HUES64 (cell line): ENCODE measurements at regions not wholly inside any gene's neighbourhood (a gene's known extent, or its start where the extent isn't known, plus 50 kb on each side); places are given as distances from the start of the nearest gene placed in this dataset.
"Not testable (repeated sequence)": the region's sequence is repeated elsewhere in the genome, so short reads cannot be mapped to it uniquely, and the experiment has no call there.

Experiments used
- H3K27ac ChIP-seq: 2 replicates; pipeline ENCODE4 v1.7.0; 2013; ENCODE audit warnings: low read depth, low read length, inconsistent platforms
- H3K27me3 ChIP-seq: 2 replicates; pipeline ENCODE4 v1.6.1; 2013; ENCODE audit warnings: mild to moderate bottlenecking, low read length; ENCODE audit not compliant: insufficient read depth
- H3K36me3 ChIP-seq: 2 replicates; pipeline ENCODE4 v1.6.1; 2013; ENCODE audit warnings: mild to moderate bottlenecking, low read length; ENCODE audit not compliant: insufficient read depth
- H3K4me1 ChIP-seq: 2 replicates; pipeline ENCODE4 v1.6.1; 2013; ENCODE audit warnings: mild to moderate bottlenecking, low read length, moderate library complexity; ENCODE audit not compliant: insufficient read depth
- H3K4me3 ChIP-seq: 2 replicates; pipeline ENCODE4 v1.5.1; 2013; ENCODE audit warnings: mild to moderate bottlenecking, low read length, moderate library complexity
- H3K9ac ChIP-seq: 2 replicates; pipeline ENCODE4 v1.6.1; 2013; ENCODE audit warnings: mild to moderate bottlenecking, low read depth, low read length
- H3K9me3 ChIP-seq: 2 replicates; pipeline ENCODE4 v1.6.1; 2013; ENCODE audit warnings: low read depth, low read length; ENCODE audit not compliant: insufficient read depth
- WGBS: fragments of 150-250, 120-280 bp; methylation state at CpG from one replicate; pipeline ENCODE4 v1.1.7; 2013; ENCODE audit warnings: missing lambda C conversion rate; 5-methylcytosine and 5-hydroxymethylcytosine counted together

GRCh38 chr5:155556222-155556621 is 542.7 kb downstream of the KIF4B start:
- H3K4me1 ChIP-seq: no peaks in the 10 kb centered on the region
- H3K9ac ChIP-seq: no peak overlapping the region
- no peaks in the 10 kb centered on the region for H3K36me3 ChIP-seq
- no peaks in the 10 kb centered on the region for H3K27me3 ChIP-seq
- H3K4me3 ChIP-seq: no peak overlapping the region
- 100% methylated on average over 1 of the region's 1 CpG for WGBS
- no peaks in the 10 kb centered on the region for H3K9me3 ChIP-seq
- no peak overlapping the region for H3K27ac ChIP-seq

GRCh38 chr5:155556700-155557099 is 543.1 kb downstream of the KIF4B start:
- no peaks in the 10 kb centered on the region for H3K9me3 ChIP-seq
- H3K27ac ChIP-seq: no peak overlapping the region
- no peak overlapping the region for H3K4me3 ChIP-seq
- no peaks in the 10 kb centered on the region for H3K4me1 ChIP-seq
- no peaks in the 10 kb centered on the region for H3K36me3 ChIP-seq
- no peak overlapping the region for H3K9ac ChIP-seq
- no peaks in the 10 kb centered on the region for H3K27me3 ChIP-seq

GRCh38 chr5:155562158-155562557 is 548.6 kb downstream of the KIF4B start:
- no peaks in the 10 kb centered on the region for H3K36me3 ChIP-seq
- no peaks in the 10 kb centered on the region for H3K27me3 ChIP-seq
- 92% methylated on average over 3 of the region's 3 CpGs for WGBS
- no peak overlapping the region for H3K27ac ChIP-seq
- no peaks in the 10 kb centered on the region for H3K4me1 ChIP-seq
- no peak overlapping the region for H3K4me3 ChIP-seq
- no peak overlapping the region for H3K9ac ChIP-seq
- no peaks in the 10 kb centered on the region for H3K9me3 ChIP-seq

GRCh38 chr5:155564541-155564940 is 551.0 kb downstream of the KIF4B start:
- no peaks in the 10 kb centered on the region for H3K4me1 ChIP-seq
- H3K36me3 ChIP-seq: no peaks in the 10 kb centered on the region
- H3K27me3 ChIP-seq: no peaks in the 10 kb centered on the region
- peaks cover 7% of the 10 kb centered on the region for H3K9me3 ChIP-seq
- 85% methylated on average over 12 of the region's 12 CpGs for WGBS
- no peak overlapping the region for H3K4me3 ChIP-seq
- no peak overlapping the region for H3K27ac ChIP-seq
- H3K9ac ChIP-seq: no peak overlapping the region

GRCh38 chr5:155575861-155576260 is 562.3 kb downstream of the KIF4B start:
- 54% methylated on average over 3 of the region's 3 CpGs for WGBS
- Histone ChIP-seq H3K9ac (no peak overlapping the region), H3K27me3 (no peaks in the 10 kb centered on the region), H3K27ac (no peak overlapping the region), H3K36me3 (no peaks in the 10 kb centered on the region), H3K9me3 (no peaks in the 10 kb centered on the region), H3K4me1 (no peaks in the 10 kb centered on the region), H3K4me3 (no peak overlapping the region)

GRCh38 chr5:155586808-155587207 is 573.3 kb downstream of the KIF4B start:
- 97% methylated on average over 21 of the region's 21 CpGs for WGBS
- H3K27me3 ChIP-seq: not testable (repeated sequence)

GRCh38 chr5:155587458-155587857 is 573.9 kb downstream of the KIF4B start:
- Histone ChIP-seq H3K4me3 (no peak overlapping the region), H3K9me3 (no peaks in the 10 kb centered on the region), H3K27me3 (no peaks in the 10 kb centered on the region), H3K27ac (no peak overlapping the region), H3K9ac (no peak overlapping the region), H3K4me1 (no peaks in the 10 kb centered on the region), H3K36me3 (no peaks in the 10 kb centered on the region)
- WGBS: 95% methylated on average over 1 of the region's 1 CpG

More at GRCh38 chr5:155586808-155587207, 573.3 kb downstream of the KIF4B start:
- H3K27ac ChIP-seq, H3K4me3 ChIP-seq, H3K36me3 ChIP-seq, H3K4me1 ChIP-seq, H3K9ac ChIP-seq, H3K9me3 ChIP-seq: not testable (repeated sequence)

- WGBS: 98% methylated on average over 2 of the region's 4 CpGs
- H3K9me3 ChIP-seq: no peaks in the 10 kb centered on the region
- H3K27ac ChIP-seq: no peak overlapping the region
- H3K4me1 ChIP-seq: no peaks in the 10 kb centered on the region
- no peak overlapping the region for H3K9ac ChIP-seq
- no peak overlapping the region for H3K4me3 ChIP-seq
- H3K36me3 ChIP-seq: no peaks in the 10 kb centered on the region
- no peaks in the 10 kb centered on the region for H3K27me3 ChIP-seq
These were observed 577.7 kb downstream of the KIF4B start for GRCh38 chr5:155591273-155591672.

- WGBS: 60% methylated on average over 1 of the region's 1 CpG
- Histone ChIP-seq H3K27ac (no peak overlapping the region), H3K27me3 (no peaks in the 10 kb centered on the region), H3K4me1 (no peaks in the 10 kb centered on the region), H3K36me3 (no peaks in the 10 kb centered on the region), H3K9me3 (no peaks in the 10 kb centered on the region), H3K9ac (no peak overlapping the region), H3K4me3 (no peak overlapping the region)
These were observed 580.7 kb downstream of the KIF4B start for GRCh38 chr5:155594270-155594669.

GRCh38 chr5:155595791-155596190 is 582.2 kb downstream of the KIF4B start:
- Histone ChIP-seq H3K9me3 (no peaks in the 10 kb centered on the region), H3K9ac (no peak overlapping the region), H3K4me1 (no peaks in the 10 kb centered on the region), H3K36me3 (no peaks in the 10 kb centered on the region), H3K4me3 (no peak overlapping the region), H3K27ac (no peak overlapping the region), H3K27me3 (no peaks in the 10 kb centered on the region)
- WGBS: 91% methylated on average over 1 of the region's 2 CpGs

GRCh38 chr5:155598552-155598951 is 585.0 kb downstream of the KIF4B start:
- Histone ChIP-seq H3K9ac (no peak overlapping the region), H3K4me3 (no peak overlapping the region), H3K36me3 (no peaks in the 10 kb centered on the region), H3K9me3 (no peaks in the 10 kb centered on the region), H3K27me3 (no peaks in the 10 kb centered on the region), H3K27ac (no peak overlapping the region), H3K4me1 (no peaks in the 10 kb centered on the region)
- WGBS: 93% methylated on average over 4 of the region's 4 CpGs

- no peak overlapping the region for H3K4me3 ChIP-seq
- WGBS: 96% methylated on average over 1 of the region's 1 CpG
- H3K9ac ChIP-seq: no peak overlapping the region
- no peaks in the 10 kb centered on the region for H3K27me3 ChIP-seq
- no peaks in the 10 kb centered on the region for H3K4me1 ChIP-seq
- no peaks in the 10 kb centered on the region for H3K36me3 ChIP-seq
- H3K9me3 ChIP-seq: no peaks in the 10 kb centered on the region
- H3K27ac ChIP-seq: no peak overlapping the region
These were observed 592.4 kb downstream of the KIF4B start for GRCh38 chr5:155605920-155606319.
